SHP77 treated with DMSO at 0.1 percent for 48 hours (cell line): ENCODE measurements at regions not wholly inside any gene's neighbourhood (a gene's known extent, or its start where the extent isn't known, plus 50 kb on each side); places are given as distances from the start of the nearest gene placed in this dataset.
"Not testable (repeated sequence)": the region's sequence is repeated elsewhere in the genome, so short reads cannot be mapped to it uniquely, and the experiment has no call there.

Source experiments
- DNase-seq: peaks from one replicate; lab custom pipeline; 2025; lab: John Stamatoyannopoulos, UW

DNA sequence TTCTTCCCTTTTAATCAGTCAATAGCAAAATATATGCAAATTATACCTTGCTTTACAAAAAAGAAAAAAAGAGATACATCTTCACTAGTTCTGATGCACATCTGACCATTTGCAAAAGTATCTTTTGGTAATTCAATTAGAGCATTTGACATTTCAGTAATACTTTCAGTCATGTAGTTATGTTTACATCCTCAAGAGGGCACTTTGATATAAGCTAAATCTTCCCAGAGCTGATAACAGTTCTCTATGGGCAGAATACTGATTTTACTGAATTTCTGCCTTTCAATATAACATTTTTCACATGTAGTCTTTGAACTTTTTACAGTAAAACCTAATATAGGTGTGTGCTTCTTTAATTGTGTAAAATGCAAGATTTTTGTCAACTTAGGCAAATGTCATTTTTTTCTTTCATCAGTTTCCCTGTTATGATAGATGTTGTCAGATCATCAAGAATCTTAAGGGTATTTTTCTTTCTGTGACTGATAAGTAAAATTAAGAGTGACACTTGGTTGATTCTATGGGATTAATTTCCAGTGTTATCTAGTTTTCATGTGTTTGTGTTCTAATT is 703.5 kb upstream of the SEMA3D start:
- DNase-seq, result peak; percentile 27

DNA sequence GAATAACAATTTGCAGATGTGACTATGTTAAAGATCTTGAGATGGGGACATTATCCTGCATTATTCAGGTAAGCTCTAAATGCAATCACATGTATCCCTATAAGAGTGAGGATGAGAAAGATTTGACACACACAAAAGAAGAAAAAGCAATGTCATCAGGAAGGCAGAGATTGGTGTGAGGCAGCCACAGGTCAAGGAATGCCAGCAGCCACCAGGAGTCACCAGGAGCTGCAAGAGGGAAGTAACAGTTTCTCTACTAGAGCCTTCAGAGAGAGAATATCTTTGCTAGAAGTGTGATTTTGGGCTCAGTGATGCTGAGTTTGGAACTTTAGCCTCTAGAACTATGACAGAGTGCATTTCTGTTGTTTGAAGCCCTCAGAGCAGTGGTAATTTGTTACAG is 700.3 kb upstream of the SEMA3D start:
- no peak for DNase-seq

DNA sequence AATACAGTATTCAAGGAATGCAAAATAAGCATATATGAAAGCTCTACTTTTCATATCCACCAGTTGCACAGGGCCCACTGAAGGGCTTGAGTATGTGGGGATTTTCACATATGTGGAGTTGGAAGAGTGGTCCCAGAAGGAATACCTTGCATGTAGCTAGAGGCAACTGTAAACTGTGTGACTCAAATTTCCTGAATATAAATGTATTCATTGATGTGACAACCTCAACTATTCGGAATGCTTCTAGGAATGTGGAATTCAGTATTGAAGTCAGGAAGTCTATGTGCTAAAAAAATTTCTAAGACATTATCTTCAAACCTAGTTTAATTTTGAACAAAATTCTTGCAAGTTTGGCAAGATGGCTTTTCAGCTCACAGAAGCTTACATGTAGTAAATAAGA is 695.5 kb upstream of the SEMA3D start:
- DNase-seq, result no peak

DNA sequence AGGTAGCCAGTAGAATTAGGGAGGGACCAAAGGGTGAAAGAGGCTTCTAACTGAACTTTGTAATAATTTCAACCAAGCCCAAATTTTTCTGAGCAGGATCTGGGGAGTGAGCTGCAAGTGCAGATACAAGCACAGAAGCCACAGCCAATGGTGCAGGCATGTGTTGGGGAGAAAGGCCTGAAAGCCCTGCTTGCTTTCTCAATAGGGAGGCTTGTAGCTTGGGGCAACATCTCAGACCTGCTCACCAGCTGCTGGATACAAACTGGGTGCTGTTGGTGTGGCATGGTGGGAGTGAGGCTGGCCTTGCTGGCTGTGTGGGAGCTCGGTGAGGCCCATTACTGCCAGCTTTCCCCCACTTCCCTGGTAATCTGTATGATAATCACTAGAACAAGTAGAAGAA is 688.5 kb upstream of the SEMA3D start:
- DNase-seq, result no peak

DNA sequence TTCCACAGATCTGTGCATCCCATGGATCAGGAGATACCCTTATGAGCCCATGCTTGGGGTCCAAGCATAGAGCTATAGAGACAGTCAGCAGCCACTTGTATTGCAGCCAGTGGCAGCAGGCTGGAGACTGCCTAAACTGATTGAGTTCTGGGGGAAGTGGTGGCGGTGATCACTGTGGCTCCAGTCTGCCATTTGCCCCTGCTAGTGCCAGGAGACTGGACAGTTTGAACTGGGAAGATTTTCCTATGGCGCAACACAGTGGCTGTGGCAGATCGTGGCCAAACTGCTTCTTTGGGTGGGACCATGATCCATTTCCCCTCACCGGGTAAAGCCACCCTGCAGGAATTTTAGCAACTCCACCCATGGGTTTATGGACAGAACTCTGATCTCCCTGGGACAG is 679.7 kb upstream of the SEMA3D start:
- no peak for DNase-seq

DNA sequence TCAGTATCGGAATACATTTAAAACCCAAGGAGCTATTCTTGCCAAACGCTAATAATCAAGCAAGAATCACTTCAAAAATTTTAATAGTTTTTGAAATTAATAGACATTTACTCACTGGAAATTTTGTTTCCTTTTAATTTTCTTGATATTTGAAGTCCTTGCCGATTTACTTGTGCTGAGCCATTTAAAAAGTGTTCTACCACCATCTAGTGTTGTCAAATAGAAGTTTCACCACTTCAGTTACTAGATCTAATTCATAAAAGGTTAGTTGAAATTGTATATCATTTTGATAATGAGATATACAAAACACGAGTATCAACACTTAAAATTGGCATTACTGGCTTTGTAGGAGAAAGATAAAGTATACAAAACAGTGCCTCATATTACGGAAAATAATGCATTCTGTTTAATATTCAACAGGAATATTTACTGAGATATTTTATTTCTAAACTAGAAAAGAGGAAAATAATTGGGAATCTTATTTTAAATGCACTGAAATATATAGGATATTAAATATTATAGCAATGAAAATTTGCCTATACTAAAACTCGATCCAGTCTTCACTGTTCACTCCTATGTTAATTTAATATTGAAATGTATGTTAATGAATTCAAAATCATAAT is 664.8 kb upstream of the SEMA3D start:
- DNase-seq, result peak; percentile 21

DNA sequence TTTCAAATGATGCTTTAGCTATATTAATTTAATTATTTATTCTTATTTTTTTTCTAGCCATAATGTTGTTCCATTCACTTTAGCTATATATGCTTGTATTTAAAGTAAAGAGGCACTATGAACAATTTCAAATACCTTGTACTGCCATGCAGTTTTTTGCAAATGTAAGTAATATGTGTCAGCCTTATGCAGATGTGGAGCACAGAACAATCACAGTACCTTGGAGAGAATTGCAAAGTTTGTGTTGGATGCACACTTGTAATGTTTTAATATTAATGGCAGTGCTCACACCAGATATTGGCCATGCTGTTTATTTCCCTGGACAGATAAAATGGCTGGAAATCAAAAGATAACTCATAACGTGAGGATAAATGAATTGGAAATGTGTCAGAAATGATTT is 663.5 kb upstream of the SEMA3D start:
- no peak for DNase-seq

DNA sequence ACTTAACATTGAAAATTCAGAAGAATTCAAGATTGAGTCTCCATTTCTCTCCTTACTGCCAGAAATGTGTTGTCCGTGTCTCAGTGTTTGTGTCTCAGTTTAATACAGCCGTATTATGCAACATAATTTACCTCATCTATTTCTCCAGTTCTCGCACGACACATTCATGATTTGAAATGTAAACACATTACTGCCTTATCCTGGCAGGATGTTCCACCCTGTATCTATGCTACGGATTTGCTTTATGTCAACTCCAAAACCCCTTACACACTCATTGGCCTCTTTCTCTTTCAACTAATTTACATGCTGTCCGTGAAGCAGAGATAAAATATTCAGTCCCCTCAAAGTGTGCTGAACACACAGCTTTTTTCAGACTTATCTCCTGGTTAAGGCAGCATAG is 653.7 kb upstream of the SEMA3D start:
- no peak for DNase-seq

DNA sequence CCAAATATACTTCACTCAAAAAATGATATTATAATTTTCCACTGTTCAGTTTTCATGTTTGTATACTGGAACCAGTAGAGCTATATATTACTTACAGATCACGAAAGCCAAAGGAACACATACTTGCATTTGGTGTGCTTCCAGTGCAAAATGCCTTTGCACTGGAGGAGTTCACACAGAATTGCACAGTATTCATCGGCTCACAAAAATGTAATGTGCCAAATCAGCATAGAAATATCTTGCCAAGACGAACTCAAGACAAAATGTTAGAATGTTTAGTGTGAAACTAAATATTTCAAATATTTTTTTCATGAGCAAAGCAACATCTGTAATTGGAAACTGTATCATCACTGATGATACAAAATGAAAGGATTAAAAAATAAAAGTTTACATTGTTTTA is 646.2 kb upstream of the SEMA3D start:
- DNase-seq, result no peak

DNA sequence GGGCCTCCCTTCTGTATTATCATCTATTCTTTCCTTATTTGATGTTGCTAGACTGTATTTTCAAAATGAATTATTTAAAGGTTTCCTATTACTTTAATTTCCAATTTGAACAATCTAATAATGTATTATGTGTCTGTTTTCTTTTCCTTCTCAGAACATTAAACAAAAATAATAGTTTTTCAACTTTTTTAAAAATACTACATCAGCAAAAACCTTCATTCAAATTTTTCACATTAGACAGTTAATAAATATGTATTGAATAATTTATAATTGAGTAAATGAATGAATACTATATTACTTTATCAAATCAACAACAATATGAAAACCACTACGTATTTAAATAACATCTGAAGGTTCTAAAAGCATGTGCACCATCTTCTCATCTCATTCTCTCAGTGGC is 644.1 kb upstream of the SEMA3D start:
- no peak for DNase-seq

DNA sequence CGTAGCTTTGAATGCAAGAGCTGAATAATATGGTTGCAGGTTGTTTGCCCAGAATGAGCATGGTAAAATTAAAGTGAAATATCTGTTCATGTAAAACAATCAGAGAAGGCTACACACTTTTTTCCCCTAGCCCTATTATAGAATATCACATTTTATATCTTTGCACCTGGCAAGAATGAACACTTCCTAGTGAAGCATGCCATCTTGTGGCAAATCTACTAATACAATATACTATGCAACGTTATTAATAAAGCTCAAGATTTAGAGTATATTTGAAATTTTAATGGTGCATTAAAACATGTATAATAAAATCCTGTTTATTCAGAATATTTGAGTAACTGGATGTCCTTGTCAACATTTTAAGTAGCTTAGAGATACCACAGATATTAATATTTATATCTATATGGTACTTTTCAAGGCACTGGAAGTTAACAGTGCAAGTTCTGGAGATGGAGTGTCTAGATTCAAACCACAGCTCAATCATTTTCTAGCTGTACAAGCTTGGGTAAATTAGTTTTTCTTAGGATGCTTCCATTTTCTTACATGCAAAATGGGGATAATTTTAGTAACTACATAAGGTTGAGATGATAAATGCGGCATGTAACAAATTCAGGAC is 643.1 kb upstream of the SEMA3D start:
- DNase-seq, result peak; percentile 37

DNA sequence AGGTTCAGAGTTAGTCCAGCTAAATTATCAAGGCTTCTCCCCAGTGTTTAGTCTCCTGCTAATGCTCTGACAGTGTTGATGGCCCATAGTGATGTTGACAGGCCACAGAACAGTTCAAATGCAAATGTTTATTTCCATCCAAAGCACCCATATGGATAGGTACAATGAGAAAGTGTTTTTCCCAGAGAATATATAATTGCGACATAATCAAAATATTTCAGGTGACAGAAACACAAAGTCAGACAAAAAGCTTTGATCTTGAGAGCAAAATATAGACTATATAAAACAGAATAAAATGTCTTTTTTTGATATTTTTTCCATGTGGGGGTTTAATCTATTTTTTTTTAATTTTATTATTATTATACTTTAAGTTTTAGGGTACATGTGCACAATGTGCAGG is 642.3 kb upstream of the SEMA3D start:
- no peak for DNase-seq

DNA sequence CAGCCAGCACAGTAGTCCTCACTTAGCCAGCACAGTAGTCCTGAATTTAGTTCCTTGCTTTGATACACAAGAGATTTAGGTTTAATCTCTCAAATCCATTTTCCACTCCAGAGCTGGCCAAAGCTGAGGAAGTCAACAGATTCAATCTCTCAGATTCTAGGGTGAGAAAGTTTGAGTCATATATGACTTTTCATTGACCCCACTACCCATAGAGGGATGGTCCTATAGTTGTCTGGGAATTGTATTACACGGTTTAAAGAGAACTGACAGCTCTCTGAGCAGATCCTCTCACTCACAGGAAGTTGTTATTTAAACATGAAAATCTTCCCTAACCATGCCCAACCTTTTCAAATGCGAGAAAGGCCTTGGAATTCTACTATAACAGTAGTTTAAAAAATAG is 641.8 kb upstream of the SEMA3D start:
- no peak for DNase-seq

DNA sequence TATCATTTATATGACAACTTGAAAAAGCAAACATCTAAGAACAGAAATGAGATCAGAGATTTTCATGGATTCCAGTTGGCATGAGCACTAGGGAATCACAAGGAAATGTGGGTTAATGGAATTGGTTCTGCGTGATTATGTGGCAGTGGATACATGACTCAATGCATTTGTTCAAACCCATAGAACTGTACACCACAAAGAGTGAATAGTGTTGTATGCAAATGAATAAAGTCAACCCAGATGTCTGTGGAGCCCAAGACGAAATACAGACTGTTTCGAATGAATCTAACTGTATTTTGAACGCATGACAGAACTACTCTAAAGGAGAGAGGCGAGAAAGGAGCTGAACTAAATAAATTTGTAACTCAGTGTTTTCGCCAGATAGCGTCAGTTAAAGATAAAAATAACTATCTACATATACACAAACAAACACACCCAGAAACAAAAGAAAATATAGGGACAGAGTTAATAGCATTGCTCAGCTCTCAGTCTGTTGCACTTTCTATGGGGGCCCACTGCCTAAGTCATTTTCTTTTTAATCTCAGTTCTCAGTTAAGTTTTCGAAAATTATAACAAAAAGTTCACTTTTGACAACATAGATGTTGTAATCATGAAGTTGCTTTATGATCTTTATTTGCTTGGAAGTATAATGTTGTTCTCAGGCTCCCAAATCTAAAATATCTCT is 636.7 kb upstream of the SEMA3D start:
- no peak for DNase-seq

DNA sequence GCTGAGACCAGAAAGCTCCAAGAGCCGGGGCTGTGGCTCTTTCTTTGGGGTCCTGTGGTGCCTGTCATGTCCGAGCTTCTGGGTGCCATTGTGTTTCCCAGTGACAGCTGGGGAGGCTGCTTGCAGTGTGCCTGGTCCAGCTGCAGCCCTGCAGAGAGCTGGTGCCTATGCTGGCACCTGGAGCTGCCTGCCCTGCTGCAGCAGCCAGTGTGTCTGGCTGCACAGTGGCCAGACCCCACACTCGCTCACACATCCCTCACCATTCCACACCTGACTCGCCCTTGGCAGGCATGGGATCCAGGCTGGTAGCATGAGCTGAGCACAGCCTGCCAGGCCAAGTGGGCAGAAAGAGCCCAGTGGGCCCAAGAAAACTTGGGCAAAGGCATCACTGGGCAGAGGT is 635.1 kb upstream of the SEMA3D start:
- no peak for DNase-seq

DNA sequence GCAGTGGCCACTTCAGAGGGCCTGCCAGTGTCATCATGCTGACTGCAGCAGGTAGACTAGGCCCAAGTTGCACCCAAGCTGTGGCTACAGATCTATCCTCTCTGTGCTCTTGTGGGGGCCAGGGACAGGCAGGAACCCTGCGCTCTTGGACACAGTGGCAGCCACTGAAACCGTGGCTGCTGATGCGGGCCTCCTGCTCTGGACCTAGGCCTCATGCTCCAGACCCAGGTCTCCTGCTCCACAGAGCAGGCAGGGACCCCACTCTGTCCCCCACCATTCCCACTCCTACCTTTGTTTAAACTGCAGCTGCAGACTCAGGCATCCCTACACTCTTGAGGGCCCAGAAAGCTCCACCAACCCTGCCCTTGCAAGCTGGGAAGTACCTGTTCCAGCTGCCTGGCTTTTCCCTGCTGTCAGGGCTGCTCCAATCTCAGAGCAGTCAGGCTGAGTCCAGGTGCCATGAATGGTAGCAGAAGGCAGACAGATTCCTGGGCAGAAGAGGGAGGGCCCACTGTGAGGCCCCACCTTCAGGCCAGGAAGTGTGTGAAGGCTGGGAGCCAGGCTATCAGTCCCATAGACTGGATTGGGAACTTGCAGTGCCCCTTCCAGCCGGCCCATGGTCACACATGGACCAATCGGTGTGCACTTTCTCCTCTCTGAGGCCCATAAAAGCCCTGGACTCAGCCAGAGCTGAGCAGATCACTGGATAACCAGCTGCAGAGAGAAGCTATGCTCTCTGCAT is 634.0 kb upstream of the SEMA3D start:
- no peak for DNase-seq

DNA sequence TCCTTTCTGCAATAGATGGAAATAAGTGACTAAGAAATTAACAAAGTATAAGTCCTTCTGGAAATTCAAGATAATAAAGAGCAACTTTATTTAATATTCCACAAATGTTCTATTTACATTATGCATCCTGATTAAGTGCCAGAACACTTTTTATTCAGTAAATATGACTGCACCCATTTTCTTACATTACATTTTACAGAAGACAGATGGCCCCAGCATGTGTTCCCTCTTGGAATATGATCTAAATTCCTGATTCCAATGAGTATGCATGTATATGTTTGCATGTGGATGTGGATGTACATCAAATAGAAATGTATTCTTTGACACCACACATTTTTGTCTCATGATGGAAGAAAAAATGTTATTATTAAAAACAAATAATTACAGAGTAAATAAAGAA is 628.7 kb upstream of the SEMA3D start:
- DNase-seq, result no peak

DNA sequence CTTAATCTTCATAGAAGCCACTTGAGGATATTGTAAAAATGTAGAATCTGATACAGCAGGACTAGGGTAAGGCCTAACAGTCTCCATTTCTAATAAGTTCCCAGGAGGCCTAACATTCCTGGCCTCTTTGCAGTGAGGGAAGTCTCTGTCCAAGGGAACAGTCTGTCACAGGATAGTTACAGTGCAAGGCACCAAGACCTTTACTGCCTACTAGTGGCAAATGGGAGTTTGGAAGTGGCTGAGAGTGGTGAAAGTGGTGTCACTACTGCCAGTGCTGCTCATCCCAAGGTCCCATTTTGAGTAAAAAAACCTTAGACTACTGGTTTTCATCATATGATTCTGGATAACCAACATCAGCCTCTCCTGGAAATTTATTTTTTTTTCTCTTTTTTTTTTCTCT is 619.5 kb upstream of the SEMA3D start:
- no peak for DNase-seq

DNA sequence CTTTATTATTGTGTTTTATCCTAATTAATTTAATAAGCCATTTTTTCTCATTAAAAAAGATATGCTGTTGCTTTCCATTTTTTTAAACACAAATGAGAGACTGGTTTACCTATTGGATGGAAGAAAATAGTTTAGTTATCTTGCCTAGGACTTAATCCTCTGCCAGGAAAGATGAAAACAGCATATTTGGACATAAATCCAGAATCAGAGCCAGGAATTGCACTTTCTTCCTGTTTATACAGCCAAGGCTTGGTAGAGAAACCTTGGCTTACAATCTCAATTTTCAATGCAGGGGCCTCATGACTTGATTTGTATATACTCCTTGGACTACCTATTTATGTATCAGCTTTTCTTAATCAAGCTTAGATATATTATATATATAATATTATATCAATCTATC is 618.8 kb upstream of the SEMA3D start:
- DNase-seq, result no peak

DNA sequence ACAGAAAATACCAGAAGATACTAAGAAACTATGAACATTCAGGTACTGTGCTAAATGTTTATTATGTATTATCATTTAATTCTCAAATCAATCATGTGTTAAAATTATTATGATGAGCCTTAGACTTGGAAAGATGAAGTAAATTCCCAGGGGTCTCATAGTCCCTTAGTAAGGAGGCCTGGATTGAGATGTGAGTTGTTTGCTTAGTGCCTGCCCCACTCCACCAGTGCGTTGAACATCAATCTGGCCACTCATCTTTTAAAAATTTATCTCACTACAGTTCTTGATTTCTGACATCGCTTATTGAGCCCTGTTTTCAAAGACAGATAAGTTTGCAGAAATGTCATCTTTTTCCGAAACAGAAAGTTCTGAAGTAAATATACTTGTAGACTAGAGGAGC is 618.4 kb upstream of the SEMA3D start:
- DNase-seq, result no peak

DNA sequence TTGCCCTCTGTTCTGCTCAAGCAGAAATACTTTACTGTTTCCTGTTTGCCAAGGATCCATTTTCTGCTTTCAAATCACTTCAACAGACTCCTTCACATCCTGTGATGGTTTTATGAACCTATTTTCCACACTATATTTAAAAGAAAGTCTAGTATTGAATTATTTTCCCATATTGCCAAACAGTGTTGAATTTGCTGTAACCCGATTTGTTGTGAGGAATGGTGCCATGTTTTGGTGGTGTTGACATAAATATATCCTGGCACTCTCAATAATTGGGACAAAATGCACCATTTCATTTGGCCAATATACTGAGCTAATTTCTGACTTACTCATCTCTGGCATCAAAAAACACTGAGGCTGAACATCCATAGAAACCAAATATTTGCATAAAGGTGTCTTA is 615.4 kb upstream of the SEMA3D start:
- DNase-seq, result no peak

DNA sequence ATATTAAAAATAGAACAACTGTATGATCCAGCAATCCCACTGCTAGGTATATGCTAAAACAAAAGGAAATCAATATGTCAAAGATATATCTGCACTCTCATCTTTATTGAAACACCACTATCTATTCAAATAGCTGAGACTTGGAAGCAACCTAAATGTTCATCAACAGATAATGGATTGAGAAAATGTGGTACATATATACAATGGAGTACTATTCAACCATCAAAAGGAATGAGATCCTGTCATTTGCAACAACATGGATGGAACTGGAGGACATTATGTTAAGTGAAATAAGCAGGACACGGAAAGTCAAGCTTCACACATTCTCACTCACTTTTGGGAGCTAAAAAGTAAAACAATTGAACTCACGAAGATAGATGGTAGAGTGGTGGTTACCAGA is 610.1 kb upstream of the SEMA3D start:
- DNase-seq, result no peak

DNA sequence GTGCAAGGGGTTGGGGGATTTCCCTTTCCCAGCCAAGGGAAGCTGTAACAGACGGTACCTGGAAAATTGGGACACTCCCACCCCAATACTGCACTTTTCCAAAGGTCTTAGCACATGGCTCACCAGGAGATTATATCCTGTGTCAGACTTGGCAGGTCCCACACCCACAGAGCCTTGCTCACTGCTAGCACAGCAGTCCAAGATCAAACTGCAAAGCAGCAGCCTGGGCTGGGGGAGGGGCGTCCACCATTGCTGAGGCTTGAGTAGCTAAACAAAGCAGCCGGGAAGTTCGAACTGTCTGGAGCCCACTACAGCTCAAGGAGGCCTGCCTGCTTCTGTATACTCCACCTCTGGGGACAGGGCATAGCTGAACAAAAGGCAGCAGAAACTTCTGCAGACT is 604.2 kb upstream of the SEMA3D start:
- DNase-seq, result not testable (repeated sequence)
